ENCODE measurements at regions not wholly inside any gene's neighbourhood (a gene's known extent, or its start where the extent isn't known, plus 50 kb on each side); places are given as distances from the start of the nearest gene placed in this dataset.

DNA sequence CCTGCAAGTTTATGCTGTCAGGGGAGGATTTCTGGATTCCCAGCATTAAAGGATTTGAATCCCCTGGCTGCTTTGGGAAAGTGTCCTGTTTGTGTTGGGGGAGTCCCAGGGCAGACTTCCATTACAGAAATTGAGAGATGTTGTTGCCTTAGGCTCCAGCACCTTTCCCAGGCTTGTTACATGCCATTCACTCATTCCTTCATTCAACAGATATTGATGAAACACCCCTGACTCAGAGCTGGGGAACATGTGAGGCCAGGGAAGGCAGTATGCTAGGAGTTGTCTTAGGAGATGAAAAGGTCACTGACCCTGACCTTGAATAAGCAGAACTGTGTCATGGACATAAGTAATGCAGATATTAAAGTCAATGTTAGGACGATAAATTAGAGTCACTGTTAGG is 161.7 kb downstream of the NTMT2 start:
- peak in 1 of 2 donors; percentile 48 for DNase-seq (ENCODE audit: low read depth in 2 of 2)
- H3K4me3 ChIP-seq (replicated peaks in 1 of 2; ENCODE audit: low read depth in 2 of 2, low read length in 2 of 2): no peak overlapping the region
- TF ChIP-seq, protein P1, sequence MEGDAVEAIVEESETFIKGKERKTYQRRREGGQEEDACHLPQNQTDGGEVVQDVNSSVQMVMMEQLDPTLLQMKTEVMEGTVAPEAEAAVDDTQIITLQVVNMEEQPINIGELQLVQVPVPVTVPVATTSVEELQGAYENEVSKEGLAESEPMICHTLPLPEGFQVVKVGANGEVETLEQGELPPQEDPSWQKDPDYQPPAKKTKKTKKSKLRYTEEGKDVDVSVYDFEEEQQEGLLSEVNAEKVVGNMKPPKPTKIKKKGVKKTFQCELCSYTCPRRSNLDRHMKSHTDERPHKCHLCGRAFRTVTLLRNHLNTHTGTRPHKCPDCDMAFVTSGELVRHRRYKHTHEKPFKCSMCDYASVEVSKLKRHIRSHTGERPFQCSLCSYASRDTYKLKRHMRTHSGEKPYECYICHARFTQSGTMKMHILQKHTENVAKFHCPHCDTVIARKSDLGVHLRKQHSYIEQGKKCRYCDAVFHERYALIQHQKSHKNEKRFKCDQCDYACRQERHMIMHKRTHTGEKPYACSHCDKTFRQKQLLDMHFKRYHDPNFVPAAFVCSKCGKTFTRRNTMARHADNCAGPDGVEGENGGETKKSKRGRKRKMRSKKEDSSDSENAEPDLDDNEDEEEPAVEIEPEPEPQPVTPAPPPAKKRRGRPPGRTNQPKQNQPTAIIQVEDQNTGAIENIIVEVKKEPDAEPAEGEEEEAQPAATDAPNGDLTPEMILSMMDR (IDR thresholded peaks at IDR 0.05; ENCODE audit: low read depth, low read length): no peak

DNA sequence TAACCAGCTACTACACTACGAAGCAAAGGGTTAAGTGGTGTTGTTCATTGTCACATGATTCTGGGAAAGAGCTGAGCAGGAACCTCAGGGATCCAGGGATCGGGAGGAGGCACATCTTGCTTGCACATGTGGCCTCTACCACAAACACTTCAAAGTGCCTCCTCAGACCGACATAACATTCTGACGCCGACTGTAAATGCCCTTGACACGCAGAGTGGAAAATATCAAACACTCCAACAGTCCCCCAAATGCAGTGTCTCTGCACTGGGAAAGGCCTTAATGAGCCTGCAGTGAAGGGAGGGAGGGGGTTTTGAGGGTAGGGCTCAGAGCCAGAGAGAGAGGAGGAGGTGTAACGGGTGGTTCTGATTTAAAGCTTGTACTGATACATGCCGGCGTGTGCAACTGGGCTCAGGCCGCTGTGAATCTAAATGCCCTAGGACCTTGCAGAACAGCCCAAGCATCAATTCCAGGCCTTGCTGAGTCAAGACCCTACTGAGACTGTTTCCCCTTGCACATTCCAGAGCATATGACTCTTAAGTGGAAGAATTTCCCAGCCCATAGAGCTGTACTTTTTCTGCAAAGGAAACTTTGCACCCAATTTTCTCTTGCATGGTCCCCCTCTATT is 163.7 kb downstream of the NTMT2 start:
- H3K4me3 ChIP-seq (replicated peaks in 1 of 2; ENCODE audit: low read depth in 2 of 2, low read length in 2 of 2): no peak overlapping the region
- TF ChIP-seq, protein P1 (IDR thresholded peaks at IDR 0.05; ENCODE audit: low read depth, low read length): no peak
- DNase-seq (ENCODE audit: low read depth in 2 of 2): peak; percentile 87 to 92

DNA sequence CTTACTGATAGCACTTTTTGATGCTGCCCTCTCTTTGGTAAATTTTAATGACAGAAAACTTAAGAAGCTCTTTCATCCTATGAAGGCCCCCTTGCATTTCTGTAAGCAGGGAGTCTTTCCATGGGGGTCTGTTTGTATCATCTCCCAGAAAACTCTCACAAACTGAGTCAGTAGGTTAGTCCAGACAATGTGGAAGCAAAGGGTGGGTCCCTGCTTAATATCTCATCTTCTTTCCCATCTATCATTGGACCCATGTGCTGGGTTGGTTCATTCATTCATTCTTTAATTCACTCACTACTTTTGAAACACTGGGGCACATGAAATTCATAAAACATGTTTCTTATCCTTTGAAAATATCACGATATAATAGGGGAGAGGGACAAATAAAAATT is 164.3 kb downstream of the NTMT2 start:
- no peak for DNase-seq (ENCODE audit: low read depth in 2 of 2)
- no peak overlapping the region for H3K4me3 ChIP-seq (replicated peaks in 1 of 2; ENCODE audit: low read depth in 2 of 2, low read length in 2 of 2)
- TF ChIP-seq, protein P1 (IDR thresholded peaks at IDR 0.05; ENCODE audit: low read depth, low read length): no peak

DNA sequence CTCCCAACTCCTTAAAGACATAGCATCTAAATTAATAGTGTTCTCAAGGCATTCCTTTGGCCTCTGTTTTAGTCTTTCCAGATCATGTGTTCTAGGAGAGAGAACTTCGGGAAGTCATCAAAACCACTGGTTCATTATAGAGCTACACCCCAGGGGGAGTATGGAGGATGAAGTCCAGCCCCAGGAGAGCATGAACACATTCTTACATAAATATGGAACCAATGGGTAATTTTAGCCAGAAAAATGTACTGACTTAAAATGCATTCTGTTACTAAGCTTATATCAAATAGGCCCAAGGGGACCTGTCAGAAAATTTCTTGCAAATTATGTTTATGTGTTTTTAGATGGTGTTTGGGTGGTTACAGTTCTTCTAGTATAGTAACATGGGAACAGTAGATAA is 165.2 kb downstream of the NTMT2 start:
- peak in 1 of 2 donors; percentile 57 for DNase-seq (ENCODE audit: low read depth in 2 of 2)
- H3K4me3 ChIP-seq (replicated peaks in 1 of 2; ENCODE audit: low read depth in 2 of 2, low read length in 2 of 2): no peak overlapping the region
- TF ChIP-seq, protein P1 (IDR thresholded peaks at IDR 0.05; ENCODE audit: low read depth, low read length): no peak

DNA sequence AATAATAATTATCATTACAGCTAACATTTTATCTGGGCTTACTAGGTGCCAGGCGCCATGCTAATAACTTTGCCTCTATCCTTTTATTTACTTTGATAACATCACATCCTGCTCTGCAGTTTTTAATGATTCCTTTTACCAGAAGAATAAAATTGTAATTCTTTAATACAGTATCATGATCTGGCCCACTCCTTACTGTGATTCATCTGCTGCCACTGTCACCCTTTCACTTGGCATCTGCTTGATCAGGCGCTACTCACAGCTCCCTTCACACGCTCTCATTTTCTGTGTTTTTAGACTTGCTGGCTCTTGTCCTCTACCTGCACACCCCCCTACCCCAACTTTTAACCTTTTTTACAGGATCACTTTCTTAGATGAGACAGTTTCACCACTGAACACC is 167.5 kb downstream of the NTMT2 start:
- no peak overlapping the region for H3K4me3 ChIP-seq (replicated peaks in 1 of 2; ENCODE audit: low read depth in 2 of 2, low read length in 2 of 2)
- DNase-seq (ENCODE audit: low read depth in 2 of 2): no peak
- TF ChIP-seq, protein P1 (IDR thresholded peaks at IDR 0.05; ENCODE audit: low read depth, low read length): no peak

DNA sequence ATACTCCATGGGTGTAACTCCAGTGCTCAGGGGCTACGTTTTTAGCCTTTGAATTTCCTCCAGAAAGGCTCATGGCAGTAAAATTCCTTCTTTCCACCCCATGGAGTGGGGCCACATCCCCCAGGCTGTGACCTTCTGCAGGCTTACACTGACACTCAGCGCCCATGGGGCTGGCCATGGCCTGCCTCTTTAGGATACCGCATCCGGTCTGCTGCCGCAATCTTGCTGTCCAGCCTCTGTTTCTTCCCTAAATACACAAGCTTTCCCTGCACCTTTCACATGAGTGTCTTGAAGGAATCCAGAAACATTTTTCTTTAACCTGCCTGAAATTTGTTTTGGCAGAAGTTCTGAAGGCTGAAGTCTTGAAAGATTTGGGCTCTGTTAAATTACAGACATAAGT is 170.5 kb downstream of the NTMT2 start:
- DNase-seq (ENCODE audit: low read depth in 2 of 2): no peak
- TF ChIP-seq, protein P1 (IDR thresholded peaks at IDR 0.05; ENCODE audit: low read depth, low read length): no peak
- no peak overlapping the region for H3K4me3 ChIP-seq (replicated peaks in 1 of 2; ENCODE audit: low read depth in 2 of 2, low read length in 2 of 2)

DNA sequence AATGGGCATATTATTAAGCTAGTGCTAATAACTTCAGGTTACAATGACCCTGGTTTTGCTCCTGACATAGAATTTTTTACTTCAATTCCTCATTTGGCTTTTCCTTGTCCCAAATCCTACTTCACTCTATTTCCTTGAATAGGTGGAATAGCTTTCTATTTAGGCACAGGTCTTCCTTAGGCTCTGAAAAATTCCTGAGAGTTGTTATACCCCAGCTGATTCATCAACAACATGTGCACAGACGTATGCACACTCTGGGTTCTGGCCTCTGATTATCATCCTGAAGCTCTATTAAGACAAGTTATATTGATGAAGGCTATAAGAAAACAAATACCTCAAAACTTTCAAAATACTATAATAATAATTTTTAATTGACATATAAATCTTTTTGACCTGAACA is 172.4 kb downstream of the NTMT2 start:
- TF ChIP-seq, protein P1 (IDR thresholded peaks at IDR 0.05; ENCODE audit: low read depth, low read length): no peak
- DNase-seq (ENCODE audit: low read depth in 2 of 2): no peak
- no peak overlapping the region for H3K4me3 ChIP-seq (replicated peaks in 1 of 2; ENCODE audit: low read depth in 2 of 2, low read length in 2 of 2)
